ENCODE measurements at regions not wholly inside any gene's neighbourhood (a gene's known extent, or its start where the extent isn't known, plus 50 kb on each side); places are given as distances from the start of the nearest gene placed in this dataset.

DNA sequence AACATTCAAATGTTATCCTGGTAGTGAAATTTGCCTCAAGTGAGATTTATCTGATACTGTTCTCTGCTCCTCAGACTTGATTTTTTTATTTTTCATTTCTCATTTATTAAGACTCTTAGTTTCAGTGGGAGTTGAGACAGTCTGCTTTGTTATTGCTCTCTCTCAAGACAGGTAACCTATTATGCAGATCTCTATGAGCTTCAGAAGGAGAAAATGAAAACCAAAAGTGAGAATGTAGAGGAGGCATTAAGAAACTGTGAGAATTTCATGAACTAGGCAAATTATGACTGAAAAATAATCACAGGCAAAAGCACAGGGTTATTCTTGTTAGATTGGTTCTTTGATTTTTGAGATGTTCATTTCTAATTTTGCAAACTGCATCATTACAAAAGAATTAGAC is 290.0 kb upstream of the CHORDC1 start:
- no peaks in the 10 kb centered on the region for H3K27me3 ChIP-seq (ENCODE audit: control insufficient read depth in 2 of 2, insufficient read depth in 2 of 2, low read length in 2 of 2)
- H3K36me3 ChIP-seq (replicated peaks in 1 of 2; ENCODE audit: control insufficient read depth in 1 of 2, insufficient read depth in 2 of 2, low read length in 2 of 2): no peaks in the 10 kb centered on the region
- Mint-ChIP-seq H3K4me3 (no peak overlapping the region), H3K27me3 (ENCODE audit: low read depth in 3 of 3) (no peaks in the 10 kb centered on the region), H3K27ac (no peak overlapping the region), H3K9me3 (peaks cover 0 to 4% (median 0%) of the 10 kb centered on the region in 7 donors), H3K36me3 (no peaks in the 10 kb centered on the region), H3K4me1 (no peaks in the 10 kb centered on the region)
- H3K4me1 ChIP-seq (ENCODE audit: control insufficient read depth in 1 of 2, insufficient read depth in 2 of 2, low read length in 2 of 2): no peaks in the 10 kb centered on the region
- H3K9me3 ChIP-seq (replicated peaks in 1 of 2; ENCODE audit: control insufficient read depth in 1 of 2, insufficient read depth in 1 of 2, low read length in 2 of 2): no peaks in the 10 kb centered on the region
- no peak overlapping the region for H3K4me2 ChIP-seq (replicated peaks; ENCODE audit: extremely low read depth, low read length, poor library complexity, severe bottlenecking)
- intact Hi-C loops (cut with micrococcal nuclease): no loop called here
- no peak overlapping the region for H2AFZ ChIP-seq (ENCODE audit: insufficient read depth, low read depth, low read length, poor library complexity, severe bottlenecking)
- DNase-seq: no peak
- H3K27ac ChIP-seq (ENCODE audit: low read depth in 1 of 2, low read length in 2 of 2): no peak overlapping the region
- no peaks in the 10 kb centered on the region for H4K20me1 ChIP-seq (ENCODE audit: insufficient read depth, low read length)
- TF ChIP-seq CTCF (IDR thresholded peaks at IDR 0.05): no peak
- H3K4me3 ChIP-seq (replicated peaks in 1 of 3; ENCODE audit: low read depth in 2 of 3, low read length in 3 of 3): no peak overlapping the region
- no peaks in the 10 kb centered on the region for H3K79me2 ChIP-seq (ENCODE audit: insufficient read depth, low read length)
- no peak overlapping the region for H3K9ac ChIP-seq (ENCODE audit: insufficient read depth, low read length, poor library complexity, severe bottlenecking)

GRCh38 chr11:90510839-90511238 is 288.0 kb upstream of the CHORDC1 start:
- TF ChIP-seq CTCF (IDR thresholded peaks at IDR 0.05): no peak
- Histone ChIP-seq H3K79me2 (ENCODE audit: insufficient read depth, low read length) (no peaks in the 10 kb centered on the region), H3K9ac (ENCODE audit: insufficient read depth, low read length, poor library complexity, severe bottlenecking) (no peak overlapping the region), H3K4me1 (ENCODE audit: control insufficient read depth in 1 of 2, insufficient read depth in 2 of 2, low read length in 2 of 2) (no peaks in the 10 kb centered on the region), H3K36me3 (replicated peaks in 1 of 2; ENCODE audit: control insufficient read depth in 1 of 2, insufficient read depth in 2 of 2, low read length in 2 of 2) (no peaks in the 10 kb centered on the region), H3K9me3 (replicated peaks in 1 of 2; ENCODE audit: control insufficient read depth in 1 of 2, insufficient read depth in 1 of 2, low read length in 2 of 2) (no peaks in the 10 kb centered on the region), H3K27ac (ENCODE audit: low read depth in 1 of 2, low read length in 2 of 2) (no peak overlapping the region), H3K27me3 (ENCODE audit: control insufficient read depth in 2 of 2, insufficient read depth in 2 of 2, low read length in 2 of 2) (no peaks in the 10 kb centered on the region), H2AFZ (ENCODE audit: insufficient read depth, low read depth, low read length, poor library complexity, severe bottlenecking) (no peak overlapping the region), H3K4me3 (replicated peaks in 1 of 3; ENCODE audit: low read depth in 2 of 3, low read length in 3 of 3) (no peak overlapping the region), H4K20me1 (ENCODE audit: insufficient read depth, low read length) (no peaks in the 10 kb centered on the region), H3K4me2 (replicated peaks; ENCODE audit: extremely low read depth, low read length, poor library complexity, severe bottlenecking) (no peak overlapping the region)
- Mint-ChIP-seq H3K27me3 (ENCODE audit: low read depth in 3 of 3) (peaks cover 0 to 2% (median 0%) of the 10 kb centered on the region in 3 donors), H3K27ac (no peak overlapping the region), H3K36me3 (no peaks in the 10 kb centered on the region), H3K9me3 (peaks cover 0 to 4% (median 0%) of the 10 kb centered on the region in 7 donors), H3K4me1 (no peaks in the 10 kb centered on the region), H3K4me3 (no peak overlapping the region)
- 92% methylated on average over 2 of the region's 5 CpGs for WGBS (ENCODE audit: insufficient coverage)
- intact Hi-C loops (cut with micrococcal nuclease): no loop called here
- DNase-seq: no peak

All from CD14-positive monocyte (primary cell).